HCEC 1CT (cell line): ENCODE measurements at regions not wholly inside any gene's neighbourhood (a gene's known extent, or its start where the extent isn't known, plus 50 kb on each side); places are given as distances from the start of the nearest gene placed in this dataset.
A peak's percentile ranks its signal among the peaks of the same experiment; 100 is the strongest.
"Not testable (repeated sequence)": the region's sequence is repeated elsewhere in the genome, so short reads cannot be mapped to it uniquely, and the experiment has no call there.

Source experiments
- DNase-seq: peaks from one replicate; pipeline ENCODE4 v3.0.0-alpha.2; 2017

- DNase-seq = no peak
Measured at GRCh38 chr15:72859757-72860145, 76.2 kb upstream of the ADPGK start.

GRCh38 chr15:72859017-72859756 lies 75.6 kb upstream of the ADPGK start:
- DNase-seq = no peak

GRCh38 chr15:72858205-72858604 lies 74.6 kb upstream of the ADPGK start:
- DNase-seq = no peak

- DNase-seq = no peak
Measured at GRCh38 chr15:72857331-72858063, 73.9 kb upstream of the ADPGK start.

- DNase-seq = no peak
Measured at GRCh38 chr15:72856549-72857040, 73.0 kb upstream of the ADPGK start.

- DNase-seq = no peak
Measured at GRCh38 chr15:72855791-72856190, 72.2 kb upstream of the ADPGK start.

GRCh38 chr15:72852273-72852672 lies 68.7 kb upstream of the ADPGK start:
- no peak for DNase-seq

- no peak for DNase-seq
Measured at GRCh38 chr15:72851586-72851985, 68.0 kb upstream of the ADPGK start.

GRCh38 chr15:72850833-72851232 lies 67.3 kb upstream of the ADPGK start:
- no peak for DNase-seq

GRCh38 chr15:72847806-72848205 lies 64.2 kb upstream of the ADPGK start:
- DNase-seq = no peak

GRCh38 chr15:72847033-72847432 lies 63.5 kb upstream of the ADPGK start:
- no peak for DNase-seq

GRCh38 chr15:72845981-72846383 lies 62.4 kb upstream of the ADPGK start:
- no peak for DNase-seq

GRCh38 chr15:72844067-72844466 lies 60.5 kb upstream of the ADPGK start:
- no peak for DNase-seq

GRCh38 chr15:72843340-72843739 lies 59.8 kb upstream of the ADPGK start:
- not testable (repeated sequence) for DNase-seq

- no peak for DNase-seq
Measured at GRCh38 chr15:72840114-72840513, 56.6 kb upstream of the ADPGK start.

- DNase-seq = peak; percentile 11
Measured at GRCh38 chr15:72838311-72838731, 54.8 kb upstream of the ADPGK start.

- DNase-seq = no peak
Measured at GRCh38 chr15:72836676-72837330, 53.2 kb upstream of the ADPGK start.

GRCh38 chr15:72835294-72835890 lies 51.8 kb upstream of the ADPGK start:
- peak; percentile 22 for DNase-seq

- DNase-seq = no peak
Measured at GRCh38 chr15:72833561-72833960, 50.0 kb upstream of the ADPGK start.
